CD4-positive, alpha-beta T cell treated with Interleukin-15 for 4 hours (primary cell): ENCODE measurements at regions not wholly inside any gene's neighbourhood (a gene's known extent, or its start where the extent isn't known, plus 50 kb on each side); places are given as distances from the start of the nearest gene placed in this dataset.
"Not testable (repeated sequence)": the region's sequence is repeated elsewhere in the genome, so short reads cannot be mapped to it uniquely, and the experiment has no call there.

Source experiments
- DNase-seq: peaks from one replicate; pipeline ENCODE4 v3.0.0-alpha.2; 2020; ENCODE audit warnings: low spot score

- DNase-seq = no peak
Observed at GRCh38 chr18:68233018-68233417, 481.9 kb downstream of the TMX3 start.

GRCh38 chr18:68229351-68229750 lies 485.6 kb downstream of the TMX3 start:
- no peak for DNase-seq

GRCh38 chr18:68221111-68221724 lies 493.7 kb downstream of the TMX3 start:
- no peak for DNase-seq

- no peak for DNase-seq
Observed at GRCh38 chr18:68220458-68220857, 494.4 kb downstream of the TMX3 start.

- no peak for DNase-seq
Observed at GRCh38 chr18:68219872-68220271, 495.0 kb downstream of the TMX3 start.

DNA sequence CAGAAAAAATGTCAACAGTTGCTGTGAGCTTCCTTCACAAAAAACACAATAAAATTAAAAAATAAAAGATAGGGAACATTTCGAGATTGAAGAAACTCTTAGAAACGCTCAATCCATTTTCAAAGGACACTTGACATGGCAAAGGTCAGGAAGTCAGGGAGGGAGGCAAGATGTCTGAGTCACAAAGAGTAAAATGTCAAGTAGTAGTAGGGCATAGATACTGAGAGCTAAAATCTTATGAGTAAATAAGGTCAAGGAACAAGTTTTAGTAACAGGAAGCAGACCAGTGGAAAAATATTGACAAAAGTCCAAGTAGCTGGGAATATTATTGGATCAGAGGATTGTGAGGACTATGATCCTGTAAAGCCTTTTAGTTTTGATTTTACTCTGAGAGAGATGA lies 495.6 kb downstream of the TMX3 start:
- DNase-seq = no peak

- DNase-seq = no peak
Observed at GRCh38 chr18:68215931-68216330, 499.0 kb downstream of the TMX3 start.

GRCh38 chr18:68186039-68186438 lies 528.9 kb downstream of the TMX3 start:
- DNase-seq = no peak

DNA sequence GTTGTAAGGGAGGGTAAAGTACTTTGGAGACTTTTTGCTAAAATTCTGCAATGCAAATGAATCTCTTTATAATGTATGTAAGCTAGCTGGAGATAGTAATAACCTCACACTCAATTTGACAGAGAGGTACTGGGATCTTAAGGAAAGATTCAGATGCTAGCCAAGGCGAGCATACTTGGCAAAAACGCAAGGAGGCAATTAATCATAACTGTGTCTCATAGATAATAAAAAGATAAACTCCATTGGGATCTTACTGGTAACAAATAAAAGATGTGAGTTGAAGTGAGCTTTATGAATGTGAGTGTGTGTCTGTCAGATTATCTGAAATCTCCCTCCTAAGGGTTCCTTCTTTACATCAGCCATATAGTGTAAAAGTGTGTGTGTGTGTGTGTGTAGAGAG lies 533.0 kb downstream of the TMX3 start:
- DNase-seq = no peak

GRCh38 chr18:68179811-68180210 lies 535.1 kb downstream of the TMX3 start:
- DNase-seq = no peak

DNA sequence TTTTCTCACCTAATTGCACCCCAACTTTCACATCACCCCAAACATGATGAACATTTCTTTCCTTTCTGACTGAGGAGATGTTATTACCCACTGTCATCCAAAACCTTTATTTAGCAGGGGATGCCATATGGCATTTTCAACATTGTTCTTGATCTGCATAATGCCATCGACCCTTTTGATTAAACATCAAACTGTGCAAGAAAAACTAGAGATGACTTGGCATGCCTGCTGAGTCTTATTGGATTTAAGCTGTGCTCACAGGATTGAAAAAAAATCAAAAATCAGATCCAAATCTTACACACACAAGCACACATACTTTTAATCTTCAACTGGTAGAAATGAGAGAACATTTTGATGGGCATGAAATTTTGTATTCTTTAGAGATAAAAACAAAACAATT lies 536.0 kb downstream of the TMX3 start:
- no peak for DNase-seq

GRCh38 chr18:68177807-68178702 lies 536.9 kb downstream of the TMX3 start:
- no peak for DNase-seq

- no peak for DNase-seq
Observed at GRCh38 chr18:68176901-68177300, 538.0 kb downstream of the TMX3 start.

- no peak for DNase-seq
Observed at GRCh38 chr18:68172842-68173549, 541.9 kb downstream of the TMX3 start.

DNA sequence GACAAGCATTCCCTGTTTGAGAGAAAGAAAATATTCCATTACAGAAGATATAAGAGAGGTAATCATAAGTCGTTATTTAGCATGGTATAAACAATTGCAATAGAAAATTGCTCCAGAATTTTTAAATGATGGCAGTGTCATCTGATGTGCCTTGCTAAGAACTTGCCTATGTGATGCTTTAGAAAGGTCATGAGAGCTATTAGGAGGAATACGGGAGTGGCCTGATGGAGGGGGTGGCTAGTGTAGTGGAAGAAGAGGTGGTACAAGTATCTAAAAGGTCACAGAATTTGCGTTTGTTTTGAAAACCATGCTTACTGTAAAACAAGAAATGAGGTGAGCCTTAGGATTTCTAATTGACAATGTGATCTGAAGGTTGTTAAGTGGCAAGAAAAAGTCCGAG lies 550.0 kb downstream of the TMX3 start:
- no peak for DNase-seq

- DNase-seq = not testable (repeated sequence)
Observed at GRCh38 chr18:68153821-68154220, 561.1 kb downstream of the TMX3 start.

- DNase-seq = no peak
Observed at GRCh38 chr18:68152770-68153169, 562.1 kb downstream of the TMX3 start.

GRCh38 chr18:68150961-68151360 lies 563.9 kb downstream of the TMX3 start:
- no peak for DNase-seq

DNA sequence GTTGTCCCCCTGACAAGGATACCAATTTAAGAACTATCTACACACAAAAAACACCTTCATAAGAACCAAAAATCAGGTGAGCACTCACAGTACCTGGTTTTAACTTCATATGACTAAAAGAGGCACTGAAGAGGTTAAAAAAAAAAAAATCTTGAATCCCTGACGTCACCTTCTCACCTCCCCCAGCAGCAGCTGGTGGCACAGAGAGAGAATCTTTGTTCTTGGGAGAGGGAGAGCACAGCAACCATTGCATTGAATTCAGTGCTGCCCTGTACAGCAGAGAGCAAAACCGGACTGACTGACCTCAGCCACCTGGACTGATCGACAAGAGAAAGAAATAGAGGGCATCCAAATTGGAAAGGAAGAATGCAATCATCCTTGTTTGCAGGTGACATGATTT lies 566.0 kb downstream of the TMX3 start:
- no peak for DNase-seq

- no peak for DNase-seq
Observed at GRCh38 chr18:68147728-68148127, 567.2 kb downstream of the TMX3 start.

GRCh38 chr18:68121826-68122225 lies 593.1 kb downstream of the TMX3 start:
- DNase-seq = no peak

- no peak for DNase-seq
Observed at GRCh38 chr18:68121308-68121707, 593.6 kb downstream of the TMX3 start.

DNA sequence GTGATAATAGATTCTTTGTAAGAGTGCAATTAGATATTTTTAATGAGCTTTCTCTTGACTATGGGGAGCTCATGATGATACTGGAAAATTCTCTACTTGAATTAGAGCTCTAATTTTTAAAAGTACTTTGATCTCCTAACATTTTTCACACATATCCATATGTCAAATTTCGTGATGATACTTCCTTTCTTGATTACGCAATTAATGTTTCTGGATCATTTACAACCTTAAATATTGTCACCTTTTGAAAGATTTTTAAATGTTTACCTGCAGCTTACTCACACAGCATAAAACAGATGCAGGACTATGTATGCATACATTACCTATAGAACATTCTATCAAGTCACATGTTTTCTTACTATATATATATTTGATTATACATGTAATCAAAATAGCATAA lies 598.5 kb upstream of the DSEL start:
- DNase-seq = no peak
